Brain microvascular endothelial cell (primary cell): ENCODE measurements at regions not wholly inside any gene's neighbourhood (a gene's known extent, or its start where the extent isn't known, plus 50 kb on each side); places are given as distances from the start of the nearest gene placed in this dataset.

Source experiments
- DNase-seq: peaks from one replicate; pipeline ENCODE4 v3.0.0-alpha.2; 2020
- H3K27ac ChIP-seq: fragments of 250-450 bp; sonication (Bioruptor Pico); 2 replicates; pipeline ENCODE4 v1.5.1; 2020; ENCODE audit warnings: mild to moderate bottlenecking, moderate library complexity
- H3K27me3 ChIP-seq: fragments of 250-450 bp; sonication (Bioruptor Pico); replicated peaks from 2 replicates; pipeline ENCODE4 v1.5.1; 2020; ENCODE audit warnings: mild to moderate bottlenecking
- H3K36me3 ChIP-seq: fragments of 250-450 bp; sonication (Bioruptor Pico); replicated peaks from 2 replicates; pipeline ENCODE4 v1.5.1; 2020; ENCODE audit warnings: mild to moderate bottlenecking
- H3K4me3 ChIP-seq: 2 replicates; pipeline ENCODE4 v1.5.1; 2011; ENCODE audit warnings: low read depth, mild to moderate bottlenecking, control low read depth, low read length, moderate library complexity
- CTCF ChIP-seq: IDR thresholded peaks from 2 replicates; pipeline ENCODE4 v1.5.1; 2011; ENCODE audit warnings: low read depth, mild to moderate bottlenecking, moderate library complexity, low read length, control low read depth, inconsistent platforms; ENCODE audit errors: missing control alignments
- in situ Hi-C: cut with HindIII; loops from 2 replicates; pipeline ENCODE4 v1.10.0; 2017; ENCODE audit warnings: low sequenced_read_pairs, low pct_ligation_motif_present

- H3K4me3 ChIP-seq, result no peak overlapping the region
- no peaks in the 10 kb centered on the region for H3K36me3 ChIP-seq
- no peaks in the 10 kb centered on the region for H3K27me3 ChIP-seq
- no peak for DNase-seq
- TF ChIP-seq CTCF, result no peak
- in situ Hi-C loops, result no loop called here
- H3K27ac ChIP-seq, result no peak overlapping the region
Measured at GRCh38 chr12:17151917-17152316, 546.0 kb upstream of the LMO3 start.

- H3K4me3 ChIP-seq, result no peak overlapping the region
- in situ Hi-C loops, result no loop called here
- DNase-seq, result no peak
- no peak for TF ChIP-seq CTCF
- no peaks in the 10 kb centered on the region for H3K36me3 ChIP-seq
- no peaks in the 10 kb centered on the region for H3K27me3 ChIP-seq
- no peak overlapping the region for H3K27ac ChIP-seq
Measured at GRCh38 chr12:17148706-17149105, 542.7 kb upstream of the LMO3 start.

GRCh38 chr12:17142856-17143255 lies 536.9 kb upstream of the LMO3 start:
- Histone ChIP-seq H3K36me3 (no peaks in the 10 kb centered on the region), H3K27ac (no peak overlapping the region), H3K4me3 (no peak overlapping the region), H3K27me3 (no peaks in the 10 kb centered on the region)
- no peak for TF ChIP-seq CTCF
- DNase-seq, result no peak
- in situ Hi-C loops, result no loop called here

GRCh38 chr12:17139931-17140330 lies 534.0 kb upstream of the LMO3 start:
- H3K27ac ChIP-seq, result no peak overlapping the region
- no peaks in the 10 kb centered on the region for H3K36me3 ChIP-seq
- H3K4me3 ChIP-seq, result no peak overlapping the region
- in situ Hi-C loops, result no loop called here
- TF ChIP-seq CTCF, result no peak
- H3K27me3 ChIP-seq, result no peaks in the 10 kb centered on the region
- DNase-seq, result no peak

GRCh38 chr12:17137396-17137795 lies 531.4 kb upstream of the LMO3 start:
- Histone ChIP-seq H3K4me3 (no peak overlapping the region), H3K36me3 (no peaks in the 10 kb centered on the region), H3K27me3 (no peaks in the 10 kb centered on the region), H3K27ac (no peak overlapping the region)
- DNase-seq, result no peak
- no peak for TF ChIP-seq CTCF
- in situ Hi-C loops, result no loop called here

- DNase-seq, result no peak
- Histone ChIP-seq H3K36me3 (no peaks in the 10 kb centered on the region), H3K4me3 (no peak overlapping the region), H3K27me3 (no peaks in the 10 kb centered on the region), H3K27ac (no peak overlapping the region)
- in situ Hi-C loops, result no loop called here
- no peak for TF ChIP-seq CTCF
Measured at GRCh38 chr12:17134315-17134714, 528.4 kb upstream of the LMO3 start.
